NOMO-1 treated with DMSO at 0.1 percent for 48 hours (cell line): ENCODE measurements at regions not wholly inside any gene's neighbourhood (a gene's known extent, or its start where the extent isn't known, plus 50 kb on each side); places are given as distances from the start of the nearest gene placed in this dataset.

Source experiments
- DNase-seq: peaks from one replicate; lab custom pipeline; 2025; ENCODE audit not compliant: unreplicated experiment; lab: John Stamatoyannopoulos, UW

GRCh38 chr20:57881466-57882385, 171.9 kb upstream of the PMEPA1 start:
- DNase-seq: no peak

- DNase-seq: no peak
These were observed 170.7 kb upstream of the PMEPA1 start for GRCh38 chr20:57880571-57880892.

GRCh38 chr20:57879779-57880570, 170.2 kb upstream of the PMEPA1 start:
- no peak for DNase-seq

GRCh38 chr20:57879437-57879778, 169.6 kb upstream of the PMEPA1 start:
- no peak for DNase-seq

- no peak for DNase-seq
These were observed 169.1 kb upstream of the PMEPA1 start for GRCh38 chr20:57878786-57879424.

- no peak for DNase-seq
These were observed 168.2 kb upstream of the PMEPA1 start for GRCh38 chr20:57877995-57878394.

- DNase-seq: no peak
These were observed 167.5 kb upstream of the PMEPA1 start for GRCh38 chr20:57877131-57877824.

- no peak for DNase-seq
These were observed 166.3 kb upstream of the PMEPA1 start for GRCh38 chr20:57876163-57876562.

- no peak for DNase-seq
These were observed 164.3 kb upstream of the PMEPA1 start for GRCh38 chr20:57874141-57874540.

- no peak for DNase-seq
These were observed 163.1 kb upstream of the PMEPA1 start for GRCh38 chr20:57872816-57873409.

GRCh38 chr20:57871237-57871632, 161.4 kb upstream of the PMEPA1 start:
- no peak for DNase-seq

GRCh38 chr20:57870597-57871236, 160.9 kb upstream of the PMEPA1 start:
- DNase-seq: no peak

- DNase-seq: no peak
These were observed 160.1 kb upstream of the PMEPA1 start for GRCh38 chr20:57869951-57870315.

- DNase-seq: no peak
These were observed 159.6 kb upstream of the PMEPA1 start for GRCh38 chr20:57869291-57869950.

GRCh38 chr20:57868310-57868709, 158.5 kb upstream of the PMEPA1 start:
- DNase-seq: no peak

GRCh38 chr20:57867807-57868206, 158.0 kb upstream of the PMEPA1 start:
- no peak for DNase-seq

GRCh38 chr20:57867181-57867803, 157.5 kb upstream of the PMEPA1 start:
- DNase-seq: no peak

- DNase-seq: no peak
These were observed 156.7 kb upstream of the PMEPA1 start for GRCh38 chr20:57866250-57867106.

- no peak for DNase-seq
These were observed 155.5 kb upstream of the PMEPA1 start for GRCh38 chr20:57865266-57865665.
